Activated CD8-positive, alpha-beta memory T cell treated with anti-CD3 and anti-CD28 coated beads, Interleukin-2, amount 50 U/mL, for 1 hour (primary cell): ENCODE measurements at regions not wholly inside any gene's neighbourhood (a gene's known extent, or its start where the extent isn't known, plus 50 kb on each side); places are given as distances from the start of the nearest gene placed in this dataset.
"Not testable (repeated sequence)": the region's sequence is repeated elsewhere in the genome, so short reads cannot be mapped to it uniquely, and the experiment has no call there.

ENCODE experiments used
- DNase-seq: peaks from one replicate; pipeline ENCODE4 v3.0.0-alpha.2; 2020; ENCODE audit errors: extremely low read depth

DNA sequence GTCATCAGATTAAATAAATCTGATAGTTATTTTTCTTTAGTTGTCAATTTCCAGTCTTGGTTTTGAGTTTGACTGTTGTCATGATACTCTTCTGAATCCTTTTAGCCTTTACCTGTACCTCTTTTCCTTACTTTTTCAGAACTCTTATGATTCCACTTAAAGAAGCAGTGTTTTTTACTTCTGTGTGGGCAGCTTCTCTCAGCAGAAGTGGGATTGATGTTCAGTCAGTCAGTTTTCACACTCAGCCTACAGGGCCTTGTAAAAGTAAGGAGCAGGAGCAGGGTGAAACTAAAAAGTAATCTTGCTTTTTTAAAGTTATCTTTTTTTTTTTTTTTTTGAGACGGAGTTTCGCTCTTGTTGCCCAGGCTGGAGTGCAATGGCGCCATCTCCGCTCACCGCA, 75.1 kb downstream of the HAUS1 start:
- DNase-seq: no peak

GRCh38 chr18:46182633-46183358, 78.6 kb downstream of the HAUS1 start:
- no peak for DNase-seq

- DNase-seq: not testable (repeated sequence)
Measured at GRCh38 chr18:46184296-46184695, 80.1 kb downstream of the HAUS1 start.

- no peak for DNase-seq
Measured at GRCh38 chr18:46184727-46185126, 80.5 kb downstream of the HAUS1 start.

GRCh38 chr18:46190667-46191066, 86.5 kb downstream of the HAUS1 start:
- DNase-seq: no peak

- no peak for DNase-seq
Measured at GRCh38 chr18:46196627-46197243, 92.5 kb downstream of the HAUS1 start.

- DNase-seq: no peak
Measured at GRCh38 chr18:46199515-46200147, 95.4 kb downstream of the HAUS1 start.

GRCh38 chr18:46200178-46201055, 96.2 kb downstream of the HAUS1 start:
- DNase-seq: not testable (repeated sequence)

- DNase-seq: no peak
Measured at GRCh38 chr18:46204143-46204542, 100.0 kb downstream of the HAUS1 start.

DNA sequence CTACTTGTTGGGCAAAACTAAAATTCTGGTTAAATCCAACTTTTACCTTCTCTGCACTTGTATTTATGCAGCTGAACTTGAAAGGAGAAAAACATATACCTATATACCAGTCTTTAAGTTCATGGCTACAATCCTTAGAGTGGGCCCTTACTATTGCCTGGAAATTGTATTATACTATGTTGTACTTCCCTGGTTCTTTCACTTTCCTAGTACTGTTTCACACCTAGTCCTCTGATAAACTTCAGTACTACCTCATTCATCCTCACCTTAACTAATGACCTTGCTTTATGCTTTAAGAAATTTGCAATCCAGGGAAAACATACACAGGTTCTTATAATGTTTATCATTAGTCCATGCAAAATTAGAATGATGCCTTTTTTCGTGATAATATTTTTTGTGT, 103.8 kb downstream of the HAUS1 start:
- DNase-seq: no peak

GRCh38 chr18:46209161-46209560, 105.0 kb downstream of the HAUS1 start:
- no peak for DNase-seq

GRCh38 chr18:46211816-46212215, 107.6 kb downstream of the HAUS1 start:
- no peak for DNase-seq

- no peak for DNase-seq
Measured at GRCh38 chr18:46212398-46212797, 108.2 kb downstream of the HAUS1 start.

DNA sequence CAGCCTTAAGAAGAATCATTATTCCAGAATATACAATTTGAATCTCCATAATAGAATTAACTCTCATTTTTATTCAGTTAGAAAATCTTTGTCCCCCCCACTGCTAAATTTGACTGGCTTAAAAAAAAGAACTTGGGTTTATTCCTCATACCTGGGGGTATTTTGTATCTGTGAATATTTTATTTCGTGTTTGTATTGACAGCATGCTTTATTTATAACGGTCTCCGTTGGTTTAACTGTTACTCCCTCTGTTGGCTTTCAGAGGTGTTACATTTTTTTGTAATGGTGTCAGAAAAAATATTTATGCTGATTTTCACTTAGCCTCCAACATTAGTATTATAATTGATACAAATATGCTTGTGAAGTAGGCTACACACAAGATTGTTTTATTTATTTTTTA, 109.1 kb downstream of the HAUS1 start:
- DNase-seq: no peak

- no peak for DNase-seq
Measured at GRCh38 chr18:46214435-46214834, 110.2 kb downstream of the HAUS1 start.

- DNase-seq: no peak
Measured at GRCh38 chr18:46215902-46216723, 111.9 kb downstream of the HAUS1 start.

GRCh38 chr18:46220116-46220515, 115.9 kb downstream of the HAUS1 start:
- DNase-seq: no peak

GRCh38 chr18:46222093-46222492, 117.9 kb downstream of the HAUS1 start:
- no peak for DNase-seq

DNA sequence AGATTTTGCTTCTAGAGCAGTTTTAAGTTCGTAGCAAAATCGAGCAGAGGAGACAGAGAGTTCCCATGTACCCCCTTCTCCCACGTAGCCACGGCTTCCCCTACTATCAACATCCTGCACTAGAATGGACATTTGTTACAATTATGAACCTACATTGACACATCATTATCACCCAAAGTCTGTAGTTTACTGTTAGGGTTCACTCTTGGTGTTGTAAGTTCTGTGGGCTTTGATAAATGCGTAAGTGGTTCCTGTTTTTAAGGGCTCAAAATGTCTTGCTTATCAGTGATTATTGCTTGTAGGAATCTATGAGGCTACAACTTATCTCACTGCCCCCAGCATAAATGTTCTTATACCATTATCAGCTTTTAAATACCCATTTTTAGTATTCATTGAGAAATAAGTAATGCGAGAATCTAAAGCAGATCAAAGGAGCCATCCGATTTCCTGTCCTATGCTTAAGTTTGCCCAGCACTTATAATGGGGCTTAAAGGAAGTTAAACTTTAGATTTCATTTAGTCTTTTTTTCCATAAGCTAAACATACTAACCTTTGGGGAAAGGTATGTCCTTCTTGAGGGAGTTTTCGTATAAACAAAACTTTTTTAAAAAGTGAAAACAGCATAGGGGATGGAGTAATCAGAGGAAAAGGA, 118.7 kb downstream of the HAUS1 start:
- no peak for DNase-seq

DNA sequence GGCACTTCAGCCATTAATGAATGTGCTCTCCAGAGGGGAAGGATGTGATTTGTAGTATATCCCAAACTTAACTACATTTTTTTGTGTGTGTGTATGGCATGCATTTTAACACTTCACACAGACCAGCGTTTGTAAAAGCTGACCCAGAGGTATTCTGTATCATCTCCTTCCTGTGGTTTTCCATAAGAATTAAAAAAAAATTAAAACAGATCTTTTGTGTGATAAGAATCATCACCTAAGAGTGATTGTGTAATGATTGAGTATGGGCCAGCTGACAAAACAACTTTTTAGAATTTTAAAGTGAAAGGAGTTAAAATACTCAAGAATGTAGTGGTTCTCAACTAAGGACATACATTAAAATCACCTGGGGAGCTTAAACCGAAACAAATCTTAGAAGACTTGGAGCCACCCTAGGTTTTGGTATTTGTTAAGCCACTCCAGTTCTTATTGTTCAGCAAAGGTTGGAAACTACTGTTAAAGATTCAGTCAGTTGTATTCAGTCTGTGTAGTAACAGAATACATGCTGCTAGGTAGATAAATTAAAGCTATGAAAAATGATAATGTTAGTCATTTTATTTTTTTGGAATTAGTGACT, 120.1 kb downstream of the HAUS1 start:
- no peak for DNase-seq
